RWPE1 (cell line): ENCODE measurements at regions not wholly inside any gene's neighbourhood (a gene's known extent, or its start where the extent isn't known, plus 50 kb on each side); places are given as distances from the start of the nearest gene placed in this dataset.

Experiments
- CTCF ChIA-PET: fragments of 350-600 bp; sonication (Branson Sonifier 250); formaldehyde crosslinking; extraction: SDS; loops from one replicate; lab custom pipeline; 2021; lab: Yijun Ruan, JAX
- POLR2A ChIA-PET: fragments of 400-600 bp; formaldehyde crosslinking; extraction: SDS; loops from one replicate; lab custom pipeline; 2020; ENCODE audit warnings: antibody characterized with exemption; ENCODE audit not compliant: low non-redundant PET; lab: Yijun Ruan, JAX
- DNase-seq: peaks from one replicate; pipeline ENCODE4 v3.0.0; 2012; ENCODE audit warnings: low spot score
- H3K27ac ChIP-seq: fragments of 450-650 bp; 2 replicates; pipeline ENCODE4 v1.5.1; 2017
- TF ChIP-seq, protein P1 (sequence below): fragments of 450-650 bp; conservative IDR thresholded peaks from 2 replicates; pipeline ENCODE4 v1.5.1; 2017; ENCODE audit warnings: low read depth, mild to moderate bottlenecking

DNA sequence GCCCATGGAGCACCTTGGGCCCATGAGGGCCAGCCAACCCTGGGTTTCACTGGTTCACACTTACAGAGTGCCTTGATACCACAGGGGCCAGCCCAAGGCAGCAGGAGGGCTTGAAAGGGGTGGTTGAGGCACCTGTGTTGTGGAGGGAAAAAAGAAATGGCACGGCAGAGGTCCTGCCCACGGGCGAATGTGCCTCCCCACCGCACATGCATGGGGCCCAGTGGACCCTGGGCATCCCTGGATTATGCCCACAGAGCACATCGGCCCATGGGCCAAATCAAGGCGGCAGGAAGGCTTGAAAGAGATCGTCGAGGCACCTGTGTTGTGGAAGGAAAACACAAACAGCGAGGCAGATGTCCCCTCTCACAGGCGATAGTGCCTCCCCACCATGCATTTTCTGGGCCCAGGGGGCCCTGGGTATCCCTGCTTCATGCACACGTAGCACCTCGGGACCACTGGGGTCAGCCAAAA, 378.1 kb downstream of the ALG10 start:
- POLR2A ChIA-PET = no interaction called here
- no peak for DNase-seq
- TF ChIP-seq, protein P1, sequence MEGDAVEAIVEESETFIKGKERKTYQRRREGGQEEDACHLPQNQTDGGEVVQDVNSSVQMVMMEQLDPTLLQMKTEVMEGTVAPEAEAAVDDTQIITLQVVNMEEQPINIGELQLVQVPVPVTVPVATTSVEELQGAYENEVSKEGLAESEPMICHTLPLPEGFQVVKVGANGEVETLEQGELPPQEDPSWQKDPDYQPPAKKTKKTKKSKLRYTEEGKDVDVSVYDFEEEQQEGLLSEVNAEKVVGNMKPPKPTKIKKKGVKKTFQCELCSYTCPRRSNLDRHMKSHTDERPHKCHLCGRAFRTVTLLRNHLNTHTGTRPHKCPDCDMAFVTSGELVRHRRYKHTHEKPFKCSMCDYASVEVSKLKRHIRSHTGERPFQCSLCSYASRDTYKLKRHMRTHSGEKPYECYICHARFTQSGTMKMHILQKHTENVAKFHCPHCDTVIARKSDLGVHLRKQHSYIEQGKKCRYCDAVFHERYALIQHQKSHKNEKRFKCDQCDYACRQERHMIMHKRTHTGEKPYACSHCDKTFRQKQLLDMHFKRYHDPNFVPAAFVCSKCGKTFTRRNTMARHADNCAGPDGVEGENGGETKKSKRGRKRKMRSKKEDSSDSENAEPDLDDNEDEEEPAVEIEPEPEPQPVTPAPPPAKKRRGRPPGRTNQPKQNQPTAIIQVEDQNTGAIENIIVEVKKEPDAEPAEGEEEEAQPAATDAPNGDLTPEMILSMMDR = no peak
- CTCF ChIA-PET = no interaction called here
- H3K27ac ChIP-seq = no peak overlapping the region

DNA sequence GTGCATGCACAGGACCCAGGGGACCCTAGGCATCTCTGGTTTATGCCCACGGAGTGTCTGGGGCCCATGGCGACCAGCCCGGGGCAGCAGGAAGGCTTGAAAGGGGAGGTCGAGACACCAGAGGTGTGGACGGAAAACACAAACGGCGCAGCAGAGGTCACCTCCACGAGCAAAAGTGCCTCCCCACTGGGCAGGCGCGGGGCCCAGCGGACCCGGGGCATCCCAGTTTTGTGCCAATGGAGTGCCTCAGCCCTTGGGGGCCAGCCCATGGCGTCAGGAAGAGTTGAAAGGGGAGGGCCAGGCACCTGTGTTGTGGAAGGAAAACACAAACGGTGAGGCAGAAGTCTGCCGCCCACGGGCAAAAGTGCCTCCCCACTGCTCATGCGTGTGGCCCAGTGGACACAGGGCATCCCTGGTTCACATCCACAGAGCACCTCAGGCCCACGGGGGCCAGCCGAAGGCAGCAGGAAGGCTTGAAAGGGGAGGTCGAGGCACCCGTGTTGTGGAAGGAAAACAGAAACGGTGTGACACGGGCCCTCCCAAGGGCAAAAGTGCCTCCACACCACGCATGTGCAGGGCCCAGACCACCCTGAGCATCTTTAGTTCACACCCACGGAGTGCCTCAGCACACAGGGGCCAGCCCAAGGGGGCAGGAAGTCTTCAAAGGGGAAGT, 378.8 kb downstream of the ALG10 start:
- TF ChIP-seq, protein P1 = no peak
- ChIA-PET POLR2A (no interaction called here), CTCF (no interaction called here)
- no peak overlapping the region for H3K27ac ChIP-seq
- no peak for DNase-seq

DNA sequence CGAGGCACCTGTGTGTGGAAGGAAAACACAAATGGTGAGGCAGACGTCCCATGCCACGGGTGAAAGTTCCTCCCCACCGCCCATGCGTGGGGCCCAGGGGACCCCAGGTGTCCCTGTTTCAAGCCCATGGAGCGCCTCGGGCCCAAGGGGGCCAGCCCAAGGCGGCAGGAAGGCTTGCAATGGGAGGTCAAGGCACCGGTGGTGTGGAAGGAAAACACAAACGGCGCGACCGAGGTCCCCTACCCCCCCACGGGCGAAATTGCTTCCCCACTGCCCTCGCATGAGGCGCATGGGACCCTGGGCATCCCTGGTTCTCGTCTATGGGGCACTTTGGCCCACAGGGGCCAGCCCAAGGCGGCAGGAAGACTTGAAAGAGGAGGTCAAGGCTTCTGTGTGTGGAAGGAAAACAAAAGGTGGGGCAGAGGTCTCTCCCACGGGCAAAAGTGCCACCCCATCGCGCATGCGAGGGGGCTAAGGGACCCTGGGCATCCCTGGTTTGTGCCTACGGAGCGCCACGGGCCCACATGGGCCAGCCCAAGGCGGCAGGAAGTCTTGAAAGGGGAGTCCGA, 379.4 kb downstream of the ALG10 start:
- CTCF ChIA-PET = no interaction called here
- H3K27ac ChIP-seq = no peak overlapping the region
- no peak for DNase-seq
- TF ChIP-seq, protein P1 = no peak
- POLR2A ChIA-PET = no interaction called here

DNA sequence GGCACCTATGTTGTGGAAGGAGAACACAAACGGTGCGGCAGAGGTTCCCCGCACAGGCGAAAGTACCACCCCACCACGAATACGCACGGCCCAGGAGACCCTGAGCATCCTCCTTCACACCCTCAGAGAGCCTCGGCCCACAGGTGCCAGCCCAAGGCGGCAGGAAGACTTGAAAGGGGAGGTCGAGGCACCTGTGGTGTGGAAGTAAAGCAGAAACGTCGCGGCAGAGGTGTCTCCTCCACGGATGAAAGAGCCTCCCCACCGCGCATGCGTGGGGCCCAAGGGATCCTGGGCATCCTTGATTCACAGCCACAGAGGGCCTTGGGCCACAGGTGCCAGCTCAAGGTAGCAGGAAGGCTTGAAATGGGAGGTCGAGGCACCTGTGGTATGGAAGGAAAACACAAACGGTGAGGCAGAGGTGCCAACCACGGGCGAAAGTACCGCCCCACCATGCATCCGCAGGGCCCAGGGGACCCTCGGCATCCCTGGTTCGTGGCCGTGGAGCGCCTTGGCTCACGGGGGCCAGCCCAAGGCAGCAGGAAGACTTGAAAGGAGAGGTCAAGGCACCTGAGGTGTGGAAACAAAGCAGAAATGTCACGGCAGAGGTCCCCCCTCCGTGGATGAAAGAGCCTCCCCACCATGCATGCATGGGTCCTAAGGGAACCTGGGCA, 380.1 kb downstream of the ALG10 start:
- POLR2A ChIA-PET = no interaction called here
- H3K27ac ChIP-seq = no peak overlapping the region
- TF ChIP-seq, protein P1 = no peak
- CTCF ChIA-PET = no interaction called here
- DNase-seq = no peak

DNA sequence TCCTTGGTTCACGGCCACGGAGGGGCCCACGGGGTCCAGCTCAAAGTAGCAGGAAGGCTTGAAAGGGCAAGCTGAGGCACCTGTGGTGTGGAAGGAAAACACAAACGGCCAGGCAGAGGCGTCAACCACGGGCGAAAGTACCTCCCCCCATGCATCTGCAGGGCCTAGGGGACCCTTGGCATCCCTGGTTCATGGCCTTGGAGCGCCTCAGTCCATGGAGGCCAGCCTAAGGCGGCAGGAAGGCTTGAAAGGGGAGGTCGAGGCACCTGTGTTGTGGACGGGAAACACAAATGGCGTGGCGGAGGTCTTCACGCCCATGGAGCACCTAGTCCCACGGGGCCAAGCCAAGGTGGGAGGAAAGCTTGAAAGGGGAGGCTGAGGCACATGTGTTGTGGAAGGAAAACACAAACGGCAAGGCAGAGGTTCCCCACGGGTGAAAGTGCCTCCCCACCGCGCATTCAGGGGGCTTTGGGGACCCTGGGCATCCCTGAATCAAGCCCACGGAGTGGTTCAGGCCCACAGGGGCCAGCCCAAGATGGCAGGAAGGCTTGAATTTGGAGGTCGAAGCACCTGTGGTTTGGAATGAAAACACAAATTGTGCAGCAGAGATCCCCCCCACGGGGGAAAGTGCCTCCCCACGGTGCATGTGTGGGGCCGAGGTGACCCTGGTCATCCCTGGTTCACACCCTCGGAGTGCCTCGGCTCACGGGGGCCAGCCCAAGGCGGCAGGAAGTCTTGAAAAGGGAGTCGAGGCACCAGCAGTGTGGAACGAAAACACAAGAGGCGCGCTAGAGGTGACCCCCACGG, 380.8 kb downstream of the ALG10 start:
- TF ChIP-seq, protein P1 = no peak
- ChIA-PET POLR2A (no interaction called here), CTCF (no interaction called here)
- no peak for DNase-seq
- no peak overlapping the region for H3K27ac ChIP-seq

DNA sequence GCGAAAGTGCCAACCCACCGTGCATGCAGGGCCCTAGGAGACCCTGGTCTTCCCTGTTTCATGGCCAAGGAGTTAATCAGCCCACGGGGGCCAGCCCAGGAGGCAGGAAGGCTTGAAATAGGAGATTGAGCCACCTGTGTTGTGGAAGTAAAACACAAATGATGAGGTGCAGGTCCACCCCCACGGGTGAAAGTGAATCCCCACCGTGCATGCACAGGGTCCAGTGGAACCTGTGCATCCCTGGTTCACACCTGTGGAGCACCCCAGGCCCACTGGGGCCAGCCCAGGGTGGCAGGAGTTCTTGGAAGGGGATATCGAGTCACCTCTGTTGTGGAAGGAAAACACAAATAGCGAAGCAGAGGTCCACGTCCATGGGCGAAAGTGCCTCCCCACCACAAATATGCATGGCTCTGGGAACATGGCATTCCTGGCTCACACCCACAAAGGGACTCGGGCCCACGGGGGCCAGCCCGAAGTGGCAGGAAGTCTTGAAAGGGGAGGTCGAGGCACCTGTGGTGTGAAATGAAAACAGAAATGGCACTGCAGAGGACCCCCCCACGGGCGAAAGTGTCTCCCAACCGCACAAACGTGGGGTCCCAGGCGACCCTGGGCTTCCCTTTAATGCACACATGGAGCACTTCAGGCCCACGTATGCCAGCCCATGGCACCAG, 381.5 kb downstream of the ALG10 start:
- CTCF ChIA-PET = no interaction called here
- TF ChIP-seq, protein P1 = no peak
- POLR2A ChIA-PET = no interaction called here
- no peak overlapping the region for H3K27ac ChIP-seq
- no peak for DNase-seq
